ENCODE measurements at regions not wholly inside any gene's neighbourhood (a gene's known extent, or its start where the extent isn't known, plus 50 kb on each side); places are given as distances from the start of the nearest gene placed in this dataset.

GRCh38 chr3:186487819-186488218 lies 56.4 kb downstream of the CRYGS start:
- DNase-seq (ENCODE audit: low spot score): peak; percentile 41

GRCh38 chr3:186487037-186487436 lies 57.1 kb downstream of the CRYGS start:
- DNase-seq (ENCODE audit: low spot score): no peak

GRCh38 chr3:186483611-186484340 lies 60.4 kb downstream of the CRYGS start:
- DNase-seq (ENCODE audit: low spot score): no peak

- no peak for DNase-seq (ENCODE audit: low spot score)
Observed at GRCh38 chr3:186481526-186481925, 62.7 kb downstream of the CRYGS start.

GRCh38 chr3:186477876-186478275 lies 66.3 kb downstream of the CRYGS start:
- DNase-seq (ENCODE audit: low spot score): no peak

GRCh38 chr3:186477033-186477432 lies 67.1 kb downstream of the CRYGS start:
- DNase-seq (ENCODE audit: low spot score): no peak

- no peak for DNase-seq (ENCODE audit: low spot score)
Observed at GRCh38 chr3:186476541-186476940, 67.6 kb downstream of the CRYGS start.

- DNase-seq (ENCODE audit: low spot score): no peak
Observed at GRCh38 chr3:186476044-186476468, 68.1 kb downstream of the CRYGS start.

- no peak for DNase-seq (ENCODE audit: low spot score)
Observed at GRCh38 chr3:186473166-186473565, 71.0 kb downstream of the CRYGS start.

GRCh38 chr3:186472456-186473008 lies 71.6 kb downstream of the CRYGS start:
- DNase-seq (ENCODE audit: low spot score): no peak

GRCh38 chr3:186471771-186472170 lies 72.4 kb downstream of the CRYGS start:
- no peak for DNase-seq (ENCODE audit: low spot score)

- no peak for DNase-seq (ENCODE audit: low spot score)
Observed at GRCh38 chr3:186469525-186469924, 74.7 kb downstream of the CRYGS start.

GRCh38 chr3:186467969-186468368 lies 76.2 kb downstream of the CRYGS start:
- DNase-seq (ENCODE audit: low spot score): no peak

- no peak for DNase-seq (ENCODE audit: low spot score)
Observed at GRCh38 chr3:186466391-186466974, 77.7 kb downstream of the CRYGS start.

- DNase-seq (ENCODE audit: low spot score): no peak
Observed at GRCh38 chr3:186465508-186465907, 78.7 kb downstream of the CRYGS start.

GRCh38 chr3:186464424-186465093 lies 79.6 kb downstream of the CRYGS start:
- peak; percentile 57 for DNase-seq (ENCODE audit: low spot score)

GRCh38 chr3:186461141-186461540 lies 83.0 kb downstream of the CRYGS start:
- DNase-seq (ENCODE audit: low spot score): no peak

GRCh38 chr3:186459108-186459467 lies 85.1 kb downstream of the CRYGS start:
- no peak for DNase-seq (ENCODE audit: low spot score)

- DNase-seq (ENCODE audit: low spot score): no peak
Observed at GRCh38 chr3:186458306-186459107, 85.7 kb downstream of the CRYGS start.

- DNase-seq (ENCODE audit: low spot score): no peak
Observed at GRCh38 chr3:186457236-186457635, 86.9 kb downstream of the CRYGS start.

- no peak for DNase-seq (ENCODE audit: low spot score)
Observed at GRCh38 chr3:186456731-186457191, 87.4 kb downstream of the CRYGS start.

Measured in iPS-NIHi11 (cell line).